Ectodermal cell (in vitro differentiated cells): ENCODE measurements at regions not wholly inside any gene's neighbourhood (a gene's known extent, or its start where the extent isn't known, plus 50 kb on each side); places are given as distances from the start of the nearest gene placed in this dataset.
"Not testable (repeated sequence)": the region's sequence is repeated elsewhere in the genome, so short reads cannot be mapped to it uniquely, and the experiment has no call there.

Experiments used
- H3K27ac ChIP-seq: 2 replicates; pipeline ENCODE4 v1.7.0; 2013; ENCODE audit warnings: mild to moderate bottlenecking, low read depth, low read length; ENCODE audit not compliant: insufficient read depth, poor library complexity, severe bottlenecking
- H3K27me3 ChIP-seq: 2 replicates; pipeline ENCODE4 v1.7.0; 2013; ENCODE audit warnings: mild to moderate bottlenecking, low read length; ENCODE audit not compliant: insufficient read depth, control insufficient read depth, poor library complexity, severe bottlenecking
- H3K36me3 ChIP-seq: one replicate; pipeline ENCODE4 v1.7.0; 2013; ENCODE audit warnings: low read length; ENCODE audit not compliant: control insufficient read depth, insufficient read depth
- H3K4me1 ChIP-seq: one replicate; pipeline ENCODE4 v1.7.0; 2013; ENCODE audit warnings: low read length; ENCODE audit not compliant: control insufficient read depth, insufficient read depth
- H3K4me3 ChIP-seq: 2 replicates; pipeline ENCODE4 v1.7.0; 2013; ENCODE audit warnings: low read depth, low read length, control low read depth; ENCODE audit not compliant: insufficient read depth
- H3K9me3 ChIP-seq: 2 replicates; pipeline ENCODE4 v1.7.0; 2013; ENCODE audit warnings: mild to moderate bottlenecking, low read length, moderate library complexity; ENCODE audit not compliant: control insufficient read depth
- WGBS, 2 experiments: methylation state at CpG; one replicate each; pipeline ENCODE4 v1.1.7; 2013; ENCODE audit warnings: missing lambda C conversion rate in 2 of 2; 5-methylcytosine and 5-hydroxymethylcytosine counted together

GRCh38 chr18:55737781-55738468 is 149.9 kb upstream of the TCF4 start:
- Histone ChIP-seq H3K9me3 (no peaks in the 10 kb centered on the region), H3K36me3 (no peaks in the 10 kb centered on the region), H3K4me1 (no peaks in the 10 kb centered on the region), H3K27me3 (no peaks in the 10 kb centered on the region), H3K27ac (no peak overlapping the region), H3K4me3 (no peak overlapping the region)
- WGBS, 2 experiments, result 100% methylated on average over 1 of the region's 1 CpG

- H3K36me3 ChIP-seq, result no peaks in the 10 kb centered on the region
- H3K9me3 ChIP-seq, result no peaks in the 10 kb centered on the region
- no peak overlapping the region for H3K27ac ChIP-seq
- WGBS, 2 experiments, result 93 to 97% methylated on average over 4 of the region's 4 CpGs
- H3K4me3 ChIP-seq, result no peak overlapping the region
- no peaks in the 10 kb centered on the region for H3K27me3 ChIP-seq
- H3K4me1 ChIP-seq, result no peaks in the 10 kb centered on the region
Observed at GRCh38 chr18:55737266-55737665, 149.3 kb upstream of the TCF4 start.

- Histone ChIP-seq H3K27ac (no peak overlapping the region), H3K4me1 (no peaks in the 10 kb centered on the region), H3K27me3 (no peaks in the 10 kb centered on the region), H3K36me3 (no peaks in the 10 kb centered on the region), H3K4me3 (no peak overlapping the region), H3K9me3 (no peaks in the 10 kb centered on the region)
- WGBS, 2 experiments, result 92 to 96% methylated on average over 3 of the region's 3 CpGs
Observed at GRCh38 chr18:55735969-55736368, 148.0 kb upstream of the TCF4 start.

- Histone ChIP-seq H3K4me3 (no peak overlapping the region), H3K27ac (no peak overlapping the region), H3K27me3 (no peaks in the 10 kb centered on the region), H3K9me3 (no peaks in the 10 kb centered on the region), H3K4me1 (no peaks in the 10 kb centered on the region), H3K36me3 (no peaks in the 10 kb centered on the region)
- WGBS, 2 experiments, result 91 to 97% methylated on average over 3 of the region's 3 CpGs
Observed at GRCh38 chr18:55735199-55735855, 147.3 kb upstream of the TCF4 start.

- no peaks in the 10 kb centered on the region for H3K4me1 ChIP-seq
- 93 to 96% methylated on average over 2 of the region's 2 CpGs for WGBS, 2 experiments
- H3K9me3 ChIP-seq, result no peaks in the 10 kb centered on the region
- no peak overlapping the region for H3K4me3 ChIP-seq
- no peak overlapping the region for H3K27ac ChIP-seq
- no peaks in the 10 kb centered on the region for H3K27me3 ChIP-seq
- H3K36me3 ChIP-seq, result no peaks in the 10 kb centered on the region
Observed at GRCh38 chr18:55732227-55733106, 144.5 kb upstream of the TCF4 start.

- H3K27me3 ChIP-seq, result no peaks in the 10 kb centered on the region
- H3K36me3 ChIP-seq, result no peaks in the 10 kb centered on the region
- H3K4me1 ChIP-seq, result no peaks in the 10 kb centered on the region
- H3K27ac ChIP-seq, result no peak overlapping the region
- WGBS, 2 experiments, result 88 to 93% methylated on average over 4 of the region's 4 CpGs
- no peak overlapping the region for H3K4me3 ChIP-seq
- no peaks in the 10 kb centered on the region for H3K9me3 ChIP-seq
Observed at GRCh38 chr18:55731594-55732042, 143.6 kb upstream of the TCF4 start.

GRCh38 chr18:55721006-55721405 is 133.0 kb upstream of the TCF4 start:
- not testable (repeated sequence) for H3K27me3 ChIP-seq, H3K4me3 ChIP-seq, H3K36me3 ChIP-seq, H3K27ac ChIP-seq, H3K4me1 ChIP-seq, H3K9me3 ChIP-seq
- WGBS, 2 experiments, result 71 to 73% methylated on average over 14 to 19 of the region's 21 CpGs

- no peaks in the 10 kb centered on the region for H3K27me3 ChIP-seq
- no peaks in the 10 kb centered on the region for H3K36me3 ChIP-seq
- no peaks in the 10 kb centered on the region for H3K4me1 ChIP-seq
- H3K9me3 ChIP-seq, result no peaks in the 10 kb centered on the region
- H3K4me3 ChIP-seq, result no peak overlapping the region
- H3K27ac ChIP-seq, result no peak overlapping the region
Observed at GRCh38 chr18:55713707-55714106, 125.7 kb upstream of the TCF4 start.

GRCh38 chr18:55706898-55707297 is 118.9 kb upstream of the TCF4 start:
- WGBS, 2 experiments, result 90 to 95% methylated on average over 2 to 3 of the region's 3 CpGs
- H3K9me3 ChIP-seq, result no peaks in the 10 kb centered on the region
- H3K4me1 ChIP-seq, result no peaks in the 10 kb centered on the region
- H3K36me3 ChIP-seq, result no peaks in the 10 kb centered on the region
- no peaks in the 10 kb centered on the region for H3K27me3 ChIP-seq
- H3K27ac ChIP-seq, result no peak overlapping the region
- H3K4me3 ChIP-seq, result no peak overlapping the region

GRCh38 chr18:55699233-55699765 is 111.3 kb upstream of the TCF4 start:
- no peaks in the 10 kb centered on the region for H3K9me3 ChIP-seq
- H3K4me3 ChIP-seq, result no peak overlapping the region
- WGBS, 2 experiments, result 96 to 98% methylated on average over 5 of the region's 5 CpGs
- H3K36me3 ChIP-seq, result no peaks in the 10 kb centered on the region
- no peaks in the 10 kb centered on the region for H3K27me3 ChIP-seq
- no peak overlapping the region for H3K27ac ChIP-seq
- no peaks in the 10 kb centered on the region for H3K4me1 ChIP-seq
